HG02970 (cell line): ENCODE measurements at regions not wholly inside any gene's neighbourhood (a gene's known extent, or its start where the extent isn't known, plus 50 kb on each side); places are given as distances from the start of the nearest gene placed in this dataset.

ENCODE experiments used
- ATAC-seq: cut with Tn5 transposase; IDR thresholded peaks from one replicate; pipeline ENCODE4 v1.9.1; 2021; ENCODE audit warnings: mild to moderate bottlenecking, moderate library complexity, moderate number of reproducible peaks; ENCODE audit not compliant: unreplicated experiment, low FRiP score

- no peak for ATAC-seq
Measured at GRCh38 chr6:56407883-56408410, 160.6 kb upstream of the COL21A1 start.

GRCh38 chr6:56406276-56407269 is 159.2 kb upstream of the COL21A1 start:
- ATAC-seq: peak; percentile 58

GRCh38 chr6:56404599-56404998 is 157.2 kb upstream of the COL21A1 start:
- no peak for ATAC-seq

- ATAC-seq: no peak
Measured at GRCh38 chr6:56403745-56404144, 156.4 kb upstream of the COL21A1 start.

GRCh38 chr6:56401477-56402070 is 154.2 kb upstream of the COL21A1 start:
- ATAC-seq: no peak

GRCh38 chr6:56400273-56400672 is 152.9 kb upstream of the COL21A1 start:
- no peak for ATAC-seq

DNA sequence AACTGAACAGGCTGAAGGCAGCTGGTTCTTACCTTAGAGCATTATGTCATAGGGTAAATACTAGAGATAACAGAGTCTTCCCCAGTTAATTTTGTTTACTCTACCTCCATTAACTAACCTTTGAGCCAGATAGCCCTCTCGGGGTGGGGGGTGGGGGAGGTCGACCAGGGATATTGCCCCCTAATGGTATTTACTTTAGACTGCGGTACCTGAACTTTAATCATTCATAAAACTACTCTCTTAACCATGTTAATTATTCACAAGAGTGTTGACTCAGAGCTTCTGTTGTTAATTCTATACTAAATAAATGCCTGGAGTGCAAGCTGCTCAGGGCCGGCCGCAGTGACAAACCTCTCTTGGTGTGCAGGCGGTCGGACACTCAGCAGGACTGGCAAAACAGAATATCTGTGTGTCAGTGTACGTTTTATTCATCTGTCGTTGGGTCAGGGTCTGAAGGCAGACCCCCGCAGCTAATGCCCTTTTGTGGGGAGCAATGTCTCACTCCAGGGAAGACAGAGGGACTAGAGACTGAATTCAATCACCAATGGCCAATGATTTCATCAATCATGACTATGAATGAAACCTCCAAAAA is 152.4 kb upstream of the COL21A1 start:
- no peak for ATAC-seq

DNA sequence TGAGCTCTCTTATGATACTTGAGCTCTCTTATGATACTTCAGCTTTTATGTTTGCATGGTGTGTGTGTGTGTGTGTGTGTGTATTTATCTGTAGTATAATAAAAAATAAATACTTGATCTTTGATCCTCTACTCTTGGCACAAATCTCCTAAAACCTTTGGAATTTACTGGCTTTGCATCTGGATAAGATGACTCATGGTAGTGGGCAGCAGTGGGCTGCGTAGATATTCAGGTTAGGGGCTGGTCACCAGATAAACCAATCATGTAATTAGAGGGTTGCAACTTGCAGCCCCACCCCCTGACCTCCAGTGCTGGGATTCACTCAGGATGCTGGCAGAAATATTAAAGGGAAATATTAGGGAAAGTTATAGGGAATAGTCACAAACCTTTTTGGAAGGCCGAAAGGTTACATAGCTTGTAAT is 151.9 kb upstream of the COL21A1 start:
- ATAC-seq: no peak

DNA sequence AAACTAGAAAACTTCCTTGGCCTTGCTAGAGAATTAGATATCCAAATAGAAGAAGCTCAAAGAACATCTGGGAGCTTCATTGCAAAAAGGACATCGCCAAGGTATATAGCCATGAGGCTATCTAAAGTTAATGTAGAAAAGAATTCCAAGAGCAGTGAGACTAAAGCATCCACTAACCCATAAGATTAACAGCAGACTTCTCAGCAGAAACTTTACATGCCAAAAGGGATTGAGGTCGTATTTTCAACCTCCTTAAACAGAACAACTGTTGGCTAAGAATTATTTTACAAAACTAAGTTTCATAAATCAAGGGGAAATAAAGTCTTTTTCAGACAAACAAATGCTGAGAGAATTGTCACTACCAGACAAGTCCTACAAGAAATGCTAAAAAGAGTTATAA is 149.1 kb upstream of the COL21A1 start:
- no peak for ATAC-seq

GRCh38 chr6:56393615-56394612 is 146.5 kb upstream of the COL21A1 start:
- ATAC-seq: no peak

GRCh38 chr6:56388415-56388755 is 141.0 kb upstream of the COL21A1 start:
- no peak for ATAC-seq

- no peak for ATAC-seq
Measured at GRCh38 chr6:56387621-56388414, 140.4 kb upstream of the COL21A1 start.

GRCh38 chr6:56386717-56387116 is 139.3 kb upstream of the COL21A1 start:
- ATAC-seq: no peak

GRCh38 chr6:56385981-56386593 is 138.7 kb upstream of the COL21A1 start:
- no peak for ATAC-seq

DNA sequence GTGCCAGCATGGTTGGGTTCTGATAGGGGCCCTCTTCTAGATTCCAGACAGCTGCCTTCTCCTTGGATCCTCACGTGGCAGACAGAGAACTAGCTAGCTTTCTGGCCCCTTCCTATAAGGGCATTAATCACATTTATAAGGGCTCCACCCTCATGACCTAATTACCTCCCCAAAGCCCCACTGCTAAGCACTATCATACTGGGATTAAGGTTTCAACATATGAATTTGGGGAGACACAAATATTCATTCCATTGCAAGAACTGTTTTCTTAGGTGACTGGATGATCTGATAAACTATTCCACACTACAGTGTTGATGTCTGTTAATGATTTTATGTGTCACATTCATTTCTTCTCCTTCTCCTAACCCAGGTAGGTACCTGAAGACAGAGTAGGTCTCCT is 135.8 kb upstream of the COL21A1 start:
- ATAC-seq: no peak

DNA sequence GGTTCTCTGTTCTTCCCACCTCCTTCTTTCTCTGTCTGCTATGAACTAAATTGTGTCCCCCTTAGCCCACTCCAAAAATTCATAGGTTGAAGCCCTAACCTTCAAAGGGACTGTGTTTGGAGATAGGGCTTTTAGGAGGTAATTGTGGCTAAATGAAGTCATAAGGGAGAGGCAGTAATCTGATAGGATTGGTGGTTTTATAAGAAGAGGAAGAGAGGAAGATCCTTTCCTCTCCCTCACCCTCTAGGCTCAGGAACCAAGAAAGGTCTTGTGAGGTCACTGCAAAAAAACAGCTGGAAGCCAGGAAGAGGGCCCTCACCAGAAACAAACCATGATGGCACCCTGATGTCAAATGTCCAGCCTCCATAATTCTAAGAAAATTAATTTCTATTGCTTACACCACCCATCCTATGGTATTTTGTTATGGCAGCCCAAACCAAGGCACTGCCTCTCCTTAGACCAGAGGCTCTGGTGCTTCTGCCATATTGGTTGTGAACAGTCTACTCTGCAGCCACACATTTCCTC is 135.1 kb upstream of the COL21A1 start:
- ATAC-seq: no peak

DNA sequence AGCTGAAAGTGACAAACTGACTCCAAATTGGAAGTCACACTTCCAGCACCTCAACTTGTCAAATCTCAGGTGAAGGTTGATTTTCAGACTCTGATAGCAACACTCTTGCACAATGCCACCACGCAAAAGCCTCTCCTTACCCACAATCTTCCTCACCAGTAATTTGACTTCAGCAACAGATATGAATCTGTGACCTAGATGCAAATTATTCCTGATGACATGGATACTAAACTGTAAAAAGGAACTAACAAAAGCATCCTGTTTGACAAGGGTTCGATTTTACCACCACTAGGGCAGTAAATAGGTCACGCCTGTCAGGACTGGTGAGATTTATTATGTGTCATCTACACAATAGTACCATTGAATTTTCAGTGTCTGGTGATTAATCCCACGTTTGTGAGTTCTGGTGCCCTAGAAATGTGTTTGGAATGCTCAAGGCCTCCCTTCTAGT is 134.4 kb upstream of the COL21A1 start:
- ATAC-seq: no peak

DNA sequence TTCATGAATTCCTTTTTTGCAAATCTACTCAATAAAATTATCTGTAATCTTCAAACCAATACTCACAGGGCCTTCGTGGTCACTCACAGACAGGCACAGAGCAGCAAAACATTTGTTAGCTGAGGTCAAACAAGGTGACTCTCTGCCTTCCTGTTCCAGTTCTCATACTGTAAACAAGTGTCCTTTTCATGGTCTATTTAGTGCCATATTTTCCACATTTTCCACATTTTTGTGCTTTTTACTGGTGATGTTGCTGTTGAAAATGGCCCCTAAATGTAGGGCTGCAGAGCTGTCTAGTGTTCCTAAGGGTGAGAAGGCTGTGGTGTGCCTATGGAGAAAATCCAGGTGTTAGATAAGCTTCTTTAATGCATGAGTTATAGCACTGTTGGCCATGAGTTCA is 133.1 kb upstream of the COL21A1 start:
- ATAC-seq: no peak
